ENCODE measurements at regions not wholly inside any gene's neighbourhood (a gene's known extent, or its start where the extent isn't known, plus 50 kb on each side); places are given as distances from the start of the nearest gene placed in this dataset.

DNA sequence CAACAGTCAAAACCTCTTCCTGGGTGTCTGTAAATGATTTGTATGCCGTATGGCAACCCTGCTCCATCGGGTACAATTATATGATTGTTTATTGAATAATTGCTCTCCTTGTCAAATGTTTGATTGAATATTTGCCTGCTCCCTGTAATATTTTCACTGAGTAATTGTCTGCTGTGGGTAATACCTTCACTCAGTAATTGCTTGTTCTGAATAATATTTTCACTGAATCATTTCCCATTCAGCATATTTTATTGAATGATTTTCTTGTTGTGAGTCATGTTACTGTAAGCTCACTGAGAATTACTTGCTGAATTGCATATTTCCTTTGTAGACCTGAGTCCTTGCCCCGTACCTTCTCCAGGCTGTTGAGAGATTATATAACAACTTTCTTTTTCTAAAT is 535.2 kb downstream of the METTL4 start:
- DNase-seq (ENCODE audit: low read depth), result peak; percentile 14

DNA sequence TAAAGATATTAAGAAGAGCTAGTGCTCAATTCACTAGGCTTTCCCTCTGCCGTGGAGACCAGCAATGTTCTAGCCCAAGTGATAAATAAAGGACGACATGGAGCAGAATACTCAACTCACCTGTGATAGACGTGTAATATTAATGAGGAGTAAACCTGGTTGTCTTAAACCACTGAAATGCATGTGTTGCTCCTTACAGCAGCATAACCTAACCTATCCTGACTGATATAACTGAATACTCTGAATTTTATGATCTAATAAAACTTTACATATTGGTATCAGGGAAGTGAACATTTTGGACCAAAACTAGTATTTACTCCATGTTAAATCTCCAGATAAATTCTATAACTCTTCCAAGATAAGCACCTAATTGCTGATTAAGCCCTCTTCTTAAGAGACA is 531.0 kb downstream of the METTL4 start:
- DNase-seq (ENCODE audit: low read depth), result no peak

DNA sequence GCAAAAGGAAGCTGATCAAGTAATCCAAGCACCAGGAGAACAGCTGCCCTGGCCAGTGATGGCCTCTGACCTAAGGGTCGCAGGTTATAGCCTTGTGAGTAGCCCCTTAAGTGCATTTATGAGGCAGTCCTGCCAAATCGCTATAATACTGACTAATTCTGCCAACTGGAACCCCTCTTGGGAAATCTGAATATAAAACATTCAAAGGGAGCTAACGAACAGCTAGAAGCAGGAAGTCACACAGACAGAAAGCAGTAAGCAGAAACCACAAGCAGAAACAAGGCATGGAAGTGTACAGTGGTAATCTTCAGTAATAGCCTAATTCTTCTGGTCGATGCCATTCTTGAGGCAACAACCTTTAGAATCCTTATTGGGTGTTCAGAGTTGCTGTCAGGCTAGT is 521.3 kb downstream of the METTL4 start:
- DNase-seq (ENCODE audit: low read depth), result peak; percentile 24

DNA sequence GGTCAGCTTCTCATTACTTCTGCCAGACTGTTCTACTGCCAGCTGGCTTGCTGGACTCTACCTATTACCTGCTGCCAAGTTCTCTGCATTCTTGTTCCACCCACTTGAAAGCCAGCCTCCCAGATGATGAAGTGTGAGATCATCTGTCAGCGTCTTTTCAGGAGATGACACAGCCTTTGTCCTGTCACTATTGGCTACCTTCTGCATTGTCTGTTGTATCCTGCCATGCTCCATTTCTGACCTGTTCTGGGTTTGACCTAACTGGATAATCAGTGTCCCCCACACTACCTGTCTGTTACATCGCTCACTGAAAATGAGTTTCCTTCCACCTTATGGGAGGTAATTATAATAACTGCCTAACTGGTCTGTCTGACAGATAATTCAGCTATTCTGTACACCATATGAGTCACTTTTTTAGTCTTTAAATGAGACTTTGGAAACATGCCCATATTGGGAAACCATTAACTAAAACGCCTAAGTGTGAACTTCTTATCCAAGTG is 520.6 kb downstream of the METTL4 start:
- peak; percentile 4 for DNase-seq (ENCODE audit: low read depth)

DNA sequence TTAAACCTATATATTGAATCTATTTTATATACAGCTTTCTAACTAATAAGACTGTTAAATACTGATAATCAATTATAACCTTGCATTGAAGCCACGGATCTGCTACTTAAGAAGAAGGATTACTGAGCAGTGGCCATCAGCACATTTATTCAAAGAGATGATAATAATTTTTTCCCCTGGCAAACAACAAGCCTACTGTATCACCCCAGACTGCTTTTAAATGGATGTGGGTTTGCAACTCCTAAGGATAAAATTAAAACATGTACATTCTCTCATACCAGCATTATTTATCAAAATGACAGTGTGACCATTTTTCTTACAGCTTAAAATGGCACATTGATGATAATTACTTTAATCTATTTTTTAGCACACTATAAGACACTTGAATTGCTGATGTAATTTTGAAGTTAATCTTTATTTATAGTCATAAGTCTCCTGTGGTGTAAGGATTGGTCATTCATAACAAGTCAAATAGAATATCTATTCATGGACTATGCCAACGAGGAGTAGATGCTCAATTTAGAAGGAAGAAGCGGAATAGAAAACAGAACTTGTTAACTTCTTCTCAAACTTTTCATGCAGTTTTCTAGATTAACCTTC is 517.7 kb downstream of the METTL4 start:
- DNase-seq (ENCODE audit: low read depth), result no peak

DNA sequence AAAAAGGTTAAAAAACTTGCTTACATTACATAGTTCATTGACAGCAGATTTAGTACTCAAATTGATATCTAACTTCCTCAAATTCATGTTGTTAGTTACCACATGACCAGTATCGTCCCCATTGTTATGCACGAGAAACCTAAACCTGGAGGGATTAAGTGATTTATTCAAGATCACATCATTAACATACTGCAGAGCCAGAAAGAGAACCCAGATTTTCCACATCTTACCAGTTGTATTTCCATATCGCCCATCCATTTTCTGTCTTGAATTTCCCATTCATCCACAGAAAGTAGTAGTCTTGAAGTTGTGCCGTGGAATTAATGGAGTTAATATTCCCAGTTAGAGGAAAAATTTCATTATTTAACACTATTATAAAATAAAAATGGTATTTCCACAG is 512.0 kb downstream of the METTL4 start:
- DNase-seq (ENCODE audit: low read depth), result no peak

DNA sequence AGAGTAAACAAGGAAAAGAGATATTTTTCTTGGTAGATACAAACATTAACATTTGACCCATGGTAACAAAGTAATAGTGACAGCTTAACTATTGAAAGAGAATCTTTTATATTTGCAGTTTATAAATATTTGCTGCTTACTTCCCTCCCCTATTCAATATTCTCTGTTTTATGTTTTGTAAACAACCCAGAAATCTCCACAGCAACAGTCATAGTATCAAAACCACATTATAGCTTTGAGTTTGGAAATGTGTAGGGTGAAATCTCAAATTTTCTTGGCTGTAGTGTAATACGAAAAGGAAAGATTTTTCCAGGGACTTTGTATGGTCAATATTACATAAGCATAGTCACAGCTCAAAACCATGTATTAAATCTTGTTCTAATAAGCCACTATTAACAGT is 511.2 kb downstream of the METTL4 start:
- no peak for DNase-seq (ENCODE audit: low read depth)

DNA sequence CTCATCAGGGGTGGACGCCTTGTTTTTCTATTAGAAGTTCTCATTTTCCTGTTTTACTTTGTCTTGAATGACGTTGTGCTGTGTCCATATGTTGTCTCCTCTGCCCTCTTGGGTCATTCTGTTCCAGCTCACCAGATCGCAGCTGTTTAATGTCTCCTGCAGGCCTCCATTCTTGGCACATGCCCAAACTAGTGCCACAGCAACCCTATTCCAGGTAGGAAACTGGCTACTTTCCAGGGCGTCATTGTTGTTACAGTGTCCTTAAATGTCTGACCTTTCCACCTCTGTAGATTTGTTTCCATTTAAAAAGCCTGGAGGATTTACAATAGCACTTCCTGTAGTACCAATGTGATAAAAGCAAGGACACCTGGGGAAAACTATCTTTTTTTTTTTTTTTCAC is 500.7 kb downstream of the METTL4 start:
- no peak for DNase-seq (ENCODE audit: low read depth)

DNA sequence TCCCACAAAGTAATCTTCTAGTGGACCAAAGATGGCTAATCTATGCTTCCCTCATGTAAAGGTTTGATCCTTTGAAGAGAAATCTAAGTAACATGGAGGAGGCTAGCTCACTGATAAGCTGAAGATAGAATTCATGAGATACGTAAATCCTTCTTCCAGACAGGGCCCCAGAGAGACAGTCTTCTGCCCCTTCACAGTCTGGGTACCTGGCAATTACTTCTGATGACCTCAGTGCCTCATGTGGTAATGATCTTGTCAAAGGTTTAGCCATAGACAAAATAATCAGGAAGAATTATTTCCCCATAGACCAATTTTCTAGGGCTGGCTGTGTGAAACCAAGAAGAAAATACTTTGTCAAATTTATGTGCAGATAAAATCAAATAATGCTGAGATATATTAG is 495.8 kb downstream of the METTL4 start:
- no peak for DNase-seq (ENCODE audit: low read depth)

DNA sequence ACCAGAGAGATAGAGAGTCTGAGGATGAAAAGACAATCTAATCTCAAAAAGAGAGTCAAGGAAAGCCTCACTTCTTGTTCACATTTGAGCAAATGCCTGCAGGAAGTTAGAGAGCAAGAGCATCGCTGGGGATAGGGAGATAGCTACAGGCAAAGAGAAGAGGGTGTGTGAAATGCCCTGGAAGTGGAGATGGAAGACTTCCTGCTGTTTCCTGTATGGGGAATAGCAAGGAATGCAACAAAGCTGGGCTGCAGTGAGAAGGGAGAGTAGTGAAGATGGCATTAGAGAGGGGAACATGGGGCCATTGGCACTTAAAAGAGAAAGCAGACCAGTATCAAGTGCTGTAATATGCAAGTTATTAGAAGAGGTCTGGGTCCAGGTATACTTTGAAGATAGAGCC is 488.6 kb downstream of the METTL4 start:
- no peak for DNase-seq (ENCODE audit: low read depth)

DNA sequence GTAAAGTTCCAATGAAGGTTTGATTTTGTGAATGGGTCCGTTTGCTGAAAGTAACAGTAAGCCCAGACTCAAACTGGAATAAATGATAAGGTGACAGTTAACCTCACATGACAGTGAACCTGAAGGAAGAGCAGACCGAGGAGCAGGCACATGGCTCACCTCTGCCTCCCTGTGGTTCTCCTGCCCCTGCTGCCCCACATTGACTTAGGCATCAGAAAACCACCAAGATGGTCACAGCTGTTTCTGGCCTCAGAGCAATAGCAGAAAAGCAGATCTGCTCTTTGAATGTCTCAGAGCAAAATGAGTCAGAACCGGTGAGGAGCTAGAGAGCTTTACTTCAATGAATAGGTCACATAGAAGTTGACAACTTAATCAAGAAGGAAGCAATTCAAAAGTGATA is 487.6 kb downstream of the METTL4 start:
- peak; percentile 8 for DNase-seq (ENCODE audit: low read depth)

DNA sequence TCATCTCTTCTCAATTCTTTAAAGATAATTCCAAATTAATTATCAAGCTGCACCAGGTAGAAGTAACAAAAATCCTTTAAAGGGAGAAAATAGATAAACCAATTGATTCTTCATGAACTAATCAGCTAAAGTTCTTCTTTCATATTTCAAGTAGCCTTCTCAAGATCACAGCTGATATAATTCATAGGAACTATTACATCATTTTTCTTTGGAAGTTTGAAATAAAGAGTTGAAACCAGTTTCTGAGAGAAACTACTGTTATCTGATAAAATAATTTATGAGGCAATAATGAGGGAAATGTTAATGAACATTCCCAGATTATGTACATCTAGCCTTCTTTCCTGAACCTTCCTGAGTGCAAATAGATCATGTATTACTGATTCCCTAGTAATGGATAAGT is 484.9 kb downstream of the METTL4 start:
- DNase-seq (ENCODE audit: low read depth), result no peak

DNA sequence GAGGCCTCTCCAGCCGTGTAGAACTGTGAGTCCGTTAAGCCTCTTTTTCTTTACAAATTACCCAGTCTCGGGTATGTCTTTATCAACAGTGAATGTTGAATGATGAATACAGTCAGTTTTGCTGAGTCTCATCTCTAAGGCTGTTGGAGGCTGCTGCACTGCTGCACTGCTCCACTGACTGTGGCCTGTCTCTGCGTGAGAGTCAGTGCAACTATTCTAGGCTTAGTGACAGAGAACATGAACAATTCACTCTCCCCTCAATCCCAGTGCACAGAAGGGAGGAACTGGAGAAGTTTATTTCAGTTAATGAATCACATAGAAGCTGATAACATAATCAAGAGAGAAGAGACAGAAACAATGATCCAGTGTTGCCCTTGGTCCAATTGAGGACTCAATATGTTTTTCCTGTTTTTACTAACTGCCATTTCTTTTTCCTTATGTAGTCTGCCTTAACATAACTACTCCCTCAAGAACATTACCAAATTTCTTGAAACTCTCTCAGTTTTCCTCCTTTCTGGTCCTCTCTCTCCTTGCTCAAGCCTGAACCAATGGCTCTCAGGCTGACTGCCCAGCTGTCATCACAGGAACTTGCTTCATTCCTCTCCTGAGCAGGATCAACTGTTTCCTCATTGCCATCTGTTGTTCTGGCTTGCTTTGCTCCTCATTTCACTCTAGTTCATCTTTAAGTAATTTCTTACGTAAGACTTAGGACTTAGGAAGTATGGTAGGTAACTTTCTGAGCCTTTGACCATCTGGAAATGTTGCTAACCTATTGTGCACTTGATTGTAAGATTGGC is 483.2 kb downstream of the METTL4 start:
- peak; percentile 67 for DNase-seq (ENCODE audit: low read depth)

DNA sequence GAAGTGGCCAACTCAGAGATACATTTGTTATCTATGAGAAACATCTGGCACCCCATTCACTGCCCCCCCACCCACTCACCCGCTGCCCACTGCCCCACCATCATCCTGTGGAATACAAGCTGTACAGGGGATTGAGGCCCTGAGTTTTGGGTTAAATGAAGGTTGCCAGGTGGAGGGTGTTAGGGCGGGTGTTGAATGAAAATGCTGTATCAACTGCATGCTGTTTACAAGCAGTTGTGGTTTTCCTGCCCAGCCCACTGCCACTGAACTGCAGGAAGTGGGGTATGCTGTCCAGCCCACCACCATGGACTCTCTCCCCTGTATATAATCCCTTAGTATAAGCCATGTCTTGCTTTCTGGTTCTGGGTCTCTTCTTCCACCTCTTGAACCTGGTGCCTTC is 481.9 kb downstream of the METTL4 start:
- DNase-seq (ENCODE audit: low read depth), result no peak

DNA sequence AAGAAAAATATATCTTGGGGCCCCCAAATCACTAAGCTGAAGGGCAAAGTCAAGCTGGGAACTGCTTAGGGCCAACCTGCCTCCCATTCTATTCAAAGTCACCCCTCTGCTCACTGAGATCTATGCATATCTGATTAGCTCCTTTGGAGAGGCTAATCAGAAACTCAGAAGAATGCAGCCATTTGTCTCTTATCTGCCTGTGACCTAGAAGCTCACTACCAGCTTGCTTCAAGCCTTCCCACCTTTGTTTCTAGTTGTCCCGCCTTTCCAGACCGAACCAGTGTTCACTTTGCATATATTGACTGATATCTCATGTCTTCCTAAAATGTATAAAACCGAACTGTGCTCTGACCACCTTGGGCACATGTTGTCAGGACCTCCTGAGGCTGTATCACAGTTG is 479.4 kb downstream of the METTL4 start:
- DNase-seq (ENCODE audit: low read depth), result no peak

DNA sequence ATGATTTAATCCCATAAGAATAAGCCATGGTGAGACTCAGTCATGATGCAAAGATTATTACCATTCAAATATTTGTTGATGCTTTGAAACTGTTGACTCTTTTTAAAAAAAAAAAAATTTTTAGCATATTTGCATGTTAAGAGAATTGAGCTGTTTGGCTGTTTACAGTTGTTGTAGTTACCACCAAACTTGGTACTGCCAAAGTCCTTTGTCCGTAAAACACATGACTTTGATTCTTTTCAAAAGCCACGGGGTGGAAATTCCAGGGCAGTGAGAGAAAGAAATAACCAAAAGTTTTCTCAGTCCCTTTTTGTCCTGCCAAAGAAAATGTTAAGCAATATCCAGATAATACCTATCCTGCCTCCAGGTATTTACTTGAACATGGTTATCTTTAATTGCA is 474.8 kb downstream of the METTL4 start:
- DNase-seq (ENCODE audit: low read depth), result no peak

DNA sequence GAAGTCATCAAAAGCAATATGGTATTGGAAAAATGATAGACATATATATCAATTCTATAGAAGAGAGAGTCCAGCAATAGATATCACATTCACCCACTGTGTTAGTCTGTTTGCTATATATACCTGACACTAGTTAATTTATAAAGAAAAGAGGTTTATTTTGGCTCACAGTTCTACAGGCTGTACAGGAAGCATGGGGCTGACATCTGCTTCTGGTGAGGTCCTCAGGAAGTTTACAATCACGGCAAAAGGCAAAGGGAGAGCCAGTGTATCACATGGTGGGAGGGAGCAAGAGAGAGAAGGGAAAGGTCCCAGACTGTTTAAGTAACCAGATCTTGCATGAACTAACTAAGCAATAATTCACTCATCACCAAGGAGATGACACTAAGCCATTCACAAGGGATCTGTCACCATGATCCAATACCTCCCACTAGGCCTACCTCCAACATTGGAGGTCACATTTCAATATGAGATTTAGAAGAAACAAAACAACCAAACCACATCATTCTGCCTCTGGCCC is 470.6 kb downstream of the METTL4 start:
- DNase-seq (ENCODE audit: low read depth), result no peak

DNA sequence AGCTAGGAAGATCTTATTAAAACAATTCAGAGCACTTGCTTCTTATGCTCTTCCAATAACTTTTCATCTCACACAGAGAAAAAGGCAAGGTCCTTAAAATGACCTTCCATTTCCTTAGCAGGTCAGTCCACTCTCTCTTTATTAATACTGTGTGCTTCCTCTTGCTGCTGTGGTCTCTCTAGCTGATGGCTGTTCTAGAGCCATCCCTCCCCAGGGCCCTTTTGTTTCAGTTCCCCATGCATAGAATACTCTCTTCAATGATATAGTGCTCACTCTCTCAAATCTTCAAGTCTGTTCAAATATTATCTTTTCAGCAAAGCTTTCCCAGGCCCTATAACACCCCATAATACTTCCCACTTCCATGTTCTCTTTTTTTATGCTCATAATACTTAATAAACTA is 469.3 kb downstream of the METTL4 start:
- DNase-seq (ENCODE audit: low read depth), result no peak

DNA sequence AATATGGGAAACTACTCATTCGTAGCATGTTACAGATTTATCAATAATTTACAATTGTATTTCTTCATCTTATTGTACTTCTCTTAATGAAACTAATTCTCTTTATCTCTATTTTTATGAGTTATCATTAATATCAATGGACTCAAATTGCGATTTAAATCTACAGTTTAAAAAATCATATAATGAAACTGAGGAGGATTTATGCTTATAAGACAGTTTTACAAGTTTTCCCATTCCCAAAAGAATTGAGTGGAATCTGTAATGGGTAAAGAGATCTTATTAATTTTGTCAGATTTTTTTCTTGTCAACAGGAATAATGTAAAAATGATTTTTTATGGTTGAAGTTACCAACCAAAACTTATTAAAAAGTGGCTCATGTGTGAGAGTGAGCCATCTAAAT is 468.0 kb downstream of the METTL4 start:
- DNase-seq (ENCODE audit: low read depth), result no peak

DNA sequence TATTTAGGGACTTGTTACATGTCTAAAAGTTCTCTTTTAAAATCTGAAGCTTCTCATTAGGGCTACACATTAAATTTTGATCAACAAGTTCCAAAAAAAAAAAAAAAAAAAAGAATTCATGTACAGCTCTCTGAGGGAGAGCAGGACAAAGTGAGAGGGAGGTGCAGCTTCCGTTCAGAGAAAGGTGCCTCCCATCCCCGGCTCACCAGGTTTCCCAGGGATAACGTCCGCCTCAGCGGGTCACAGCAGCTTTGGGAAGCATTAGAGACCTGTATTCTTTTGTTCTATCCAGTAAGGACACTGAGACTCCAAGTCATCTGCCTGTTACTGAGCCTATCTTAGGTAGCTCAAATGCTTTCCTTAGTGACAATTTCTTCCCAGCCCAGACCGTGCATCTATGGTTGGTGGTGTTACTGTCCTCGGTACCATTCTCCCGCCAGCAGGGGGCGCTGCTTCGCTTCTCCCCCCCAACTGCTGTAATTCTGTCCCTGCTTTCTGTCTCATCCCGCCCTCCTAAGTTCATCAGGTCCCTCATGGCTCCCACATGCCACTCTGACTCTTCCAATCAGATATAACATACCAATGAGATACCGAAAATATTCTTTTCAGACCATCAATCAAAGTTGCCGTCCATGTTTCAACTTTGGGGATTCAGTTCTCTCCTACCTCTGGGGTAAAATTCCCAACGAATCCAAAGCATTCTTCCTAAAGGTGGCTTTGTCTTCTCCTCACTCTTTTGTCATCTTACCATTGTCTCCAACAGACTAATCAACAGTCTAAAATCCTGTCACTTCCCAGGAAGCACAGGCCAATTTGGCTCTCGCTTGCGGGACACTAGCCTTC is 466.5 kb downstream of the METTL4 start:
- DNase-seq (ENCODE audit: low read depth), result peak; percentile 56

DNA sequence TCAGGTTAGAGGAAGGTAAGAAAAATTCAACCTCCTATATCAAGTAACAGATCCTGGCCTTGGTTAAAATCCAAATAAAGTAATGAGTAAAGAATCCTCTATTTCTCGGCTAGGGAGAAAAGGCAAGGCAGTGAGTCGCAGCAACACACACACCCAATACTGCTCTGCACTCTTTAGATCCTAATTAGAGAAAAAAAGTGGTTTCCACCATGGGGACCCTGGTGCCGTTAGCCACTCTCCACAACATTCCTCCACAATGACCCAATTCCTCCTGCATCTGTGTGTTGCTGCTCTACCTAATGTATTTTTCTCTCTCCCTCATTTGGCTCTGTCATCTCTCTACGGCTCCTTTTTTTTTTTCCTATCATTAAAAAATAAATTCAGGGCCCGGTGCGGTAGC is 462.7 kb downstream of the METTL4 start:
- DNase-seq (ENCODE audit: low read depth), result peak; percentile 14

DNA sequence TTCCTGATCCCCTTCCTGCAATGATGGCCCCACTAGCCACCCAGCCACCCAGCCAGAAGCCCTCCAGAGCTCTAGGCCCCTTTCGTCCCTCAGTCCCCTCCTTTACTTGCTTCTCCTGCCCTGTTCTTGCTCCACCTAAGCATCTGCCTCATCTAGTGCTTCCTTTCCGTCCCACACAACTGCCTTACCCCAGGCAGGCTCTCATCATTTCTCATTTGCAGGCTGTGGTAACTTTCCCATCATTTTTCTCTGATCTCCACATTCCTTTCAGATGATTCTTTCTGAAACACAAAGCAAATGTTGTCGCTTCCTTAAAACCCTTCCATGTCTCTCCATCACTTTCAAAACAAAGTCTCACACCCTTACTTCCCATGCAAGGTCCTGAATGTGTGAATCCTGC is 459.8 kb downstream of the METTL4 start:
- DNase-seq (ENCODE audit: low read depth), result peak; percentile 72

Measured in iris pigment epithelial cell (primary cell).